Left cardiac atrium (tissue), 4 donors: ENCODE measurements at regions not wholly inside any gene's neighbourhood (a gene's known extent, or its start where the extent isn't known, plus 50 kb on each side); places are given as distances from the start of the nearest gene placed in this dataset.
"Not testable (repeated sequence)": the region's sequence is repeated elsewhere in the genome, so short reads cannot be mapped to it uniquely, and the experiment has no call there.

ENCODE experiments used
- ATAC-seq, 2 donors: fragments of 200-7000 bp; cut with Tn5 transposase; one replicate each; pipeline ENCODE4 v1.9.1; 2020; ENCODE audit warnings: mild to moderate bottlenecking in 2 of 2, moderate library complexity in 2 of 2
- DNase-seq: peaks from one replicate; pipeline ENCODE4 v3.0.0-alpha.2; 2020
- intact Hi-C, 2 donors: fragments of 100-400 bp; cut with DNase I; formaldehyde crosslinking; loops; one replicate each; pipeline versions ENCODE4 v1.14.1 to v1.15.1; 2022 to 2023
- donor health status: DM: no; HTN: yes; CAD: no.
- donor health status: DM: no; HTN: yes; CAD: no; lungs with severe emphysema.
- donor health status: DM: yes; HTN: yes; CAD: no.
- donor health status: Dilated cardiomyopathy.

DNA sequence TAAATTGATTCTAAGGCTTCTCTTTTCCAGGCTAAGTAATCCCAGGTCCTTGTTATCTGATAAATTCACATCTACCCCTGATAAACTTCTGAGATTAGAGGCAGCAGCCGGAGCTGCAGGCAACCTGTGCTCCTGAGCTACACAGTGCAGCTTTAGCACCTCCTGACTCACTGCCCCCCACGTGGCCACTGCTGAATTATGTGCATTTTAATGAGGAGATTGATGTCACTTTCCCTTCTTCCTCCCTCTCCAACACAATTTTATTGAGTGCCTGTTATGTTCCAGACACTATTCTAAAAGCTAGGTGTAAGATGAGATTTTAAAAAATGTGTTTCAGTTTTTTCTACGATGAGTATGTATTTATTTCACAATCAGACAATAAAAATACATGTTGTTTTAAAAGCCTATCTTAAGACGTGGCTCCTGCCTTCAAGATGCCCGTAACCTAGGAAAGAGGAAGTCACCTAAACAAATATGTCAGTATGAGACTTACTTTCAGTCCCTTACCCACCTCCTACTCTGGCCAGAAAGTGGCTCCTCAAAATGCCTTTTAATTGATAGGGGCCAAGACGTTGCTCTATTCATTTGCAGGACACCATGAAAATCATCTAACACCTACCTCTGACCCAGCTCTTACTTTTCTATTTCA, 161.5 kb upstream of the PFN2 start:
- intact Hi-C loops, result no loop called here
- no peak for DNase-seq
- ATAC-seq, result no peak

GRCh38 chr3:150131663-150132062, 161.0 kb upstream of the PFN2 start:
- DNase-seq, result no peak
- intact Hi-C loops, result no loop called here

GRCh38 chr3:150130404-150131100, 159.9 kb upstream of the PFN2 start:
- DNase-seq (no peak), ATAC-seq (no peak)
- intact Hi-C loops, result no loop called here

More at GRCh38 chr3:150131663-150132062, 161.0 kb upstream of the PFN2 start:
- ATAC-seq, result no peak

GRCh38 chr3:150129166-150129565, 158.5 kb upstream of the PFN2 start:
- peak in 1 of 2 donors; percentile 37 for ATAC-seq
- intact Hi-C loops, result no loop called here

GRCh38 chr3:150128126-150128525, 157.4 kb upstream of the PFN2 start:
- ATAC-seq (no peak), DNase-seq (no peak)
- intact Hi-C loops, result no loop called here

More at GRCh38 chr3:150129166-150129565, 158.5 kb upstream of the PFN2 start:
- no peak for DNase-seq

DNA sequence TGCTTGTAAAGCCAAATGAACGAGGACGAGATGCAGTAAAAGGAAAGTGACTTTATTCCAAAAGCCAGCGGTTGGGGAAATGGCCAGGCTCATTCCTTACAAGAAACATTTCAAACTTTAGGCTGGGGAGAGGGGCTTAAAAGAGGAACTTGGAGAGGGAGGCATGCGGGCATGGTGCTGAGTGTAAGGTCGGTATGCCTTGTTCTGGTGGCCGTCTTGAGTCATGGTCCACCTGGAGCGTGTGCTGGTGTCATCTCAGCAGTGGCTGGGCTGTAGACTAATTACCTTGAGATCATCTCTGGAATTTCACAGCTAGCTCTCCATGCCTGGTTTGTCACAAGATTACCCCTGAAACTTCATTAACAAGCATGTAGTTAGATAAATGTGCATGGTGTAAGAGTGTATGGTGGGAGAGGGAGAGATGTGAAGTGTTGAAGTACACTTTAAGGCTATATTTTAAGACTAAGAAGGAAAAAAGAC, 156.4 kb upstream of the PFN2 start:
- ATAC-seq (no peak), DNase-seq (no peak)
- intact Hi-C loops, result no loop called here

DNA sequence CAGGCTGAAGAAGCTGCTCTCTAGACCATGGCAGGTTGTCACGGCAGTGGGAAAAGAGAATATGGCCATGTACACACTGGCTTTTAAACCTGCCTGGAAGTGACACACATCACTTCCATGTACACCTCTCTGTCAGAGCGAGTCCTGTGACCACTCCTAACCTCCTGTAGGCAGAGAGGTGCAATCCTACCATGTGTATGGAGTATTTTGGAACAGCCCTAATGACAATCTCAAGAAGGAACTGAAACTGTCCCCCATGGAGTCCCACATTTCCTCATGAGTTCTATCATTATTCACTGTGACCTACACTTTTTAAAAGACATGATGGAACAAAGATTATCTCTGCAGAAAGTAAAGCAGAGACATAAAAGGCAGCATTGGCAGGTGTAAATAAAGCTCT, 153.4 kb upstream of the PFN2 start:
- no peak for ATAC-seq
- no peak for DNase-seq
- intact Hi-C loops, result no loop called here

DNA sequence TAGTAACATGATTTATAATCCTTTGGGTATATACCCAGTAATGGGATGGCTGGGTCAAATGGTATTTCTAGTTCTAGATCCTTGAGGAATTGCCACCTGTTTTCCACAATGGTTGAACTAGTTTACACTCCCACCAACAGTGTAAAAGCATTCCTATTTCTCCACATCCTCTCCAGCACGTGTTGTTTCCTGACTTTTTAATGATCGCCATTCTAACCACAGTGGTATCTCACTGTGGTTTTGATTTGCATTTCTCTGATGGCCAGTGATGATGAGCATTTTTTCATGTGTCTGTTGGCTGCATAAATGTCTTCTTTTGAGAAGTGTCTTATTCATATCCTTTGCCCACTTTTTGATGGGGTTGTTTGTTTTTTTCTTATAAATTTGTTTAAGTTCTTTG, 152.6 kb upstream of the PFN2 start:
- ATAC-seq, DNase-seq, intact Hi-C loops: not testable (repeated sequence)

DNA sequence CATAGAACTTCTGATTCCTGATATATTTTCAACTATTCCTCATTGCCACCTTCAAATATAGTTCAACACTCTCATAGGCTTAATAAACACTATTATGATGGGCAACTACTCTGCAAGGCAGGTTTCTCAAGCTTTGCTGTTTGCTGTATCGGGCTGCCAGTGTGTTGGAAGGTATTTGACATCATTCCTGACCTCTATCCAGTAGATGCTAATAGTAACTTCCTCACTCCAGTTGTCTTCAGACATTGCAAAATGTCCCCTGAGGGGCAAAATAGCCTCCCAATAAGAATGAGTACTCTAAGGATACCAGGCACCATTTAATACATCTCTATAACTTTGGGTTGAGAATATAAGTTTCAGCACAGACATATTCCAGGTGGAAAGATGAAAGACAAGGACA, 147.5 kb upstream of the PFN2 start:
- intact Hi-C loops, result no loop called here
- ATAC-seq, result no peak
- no peak for DNase-seq

DNA sequence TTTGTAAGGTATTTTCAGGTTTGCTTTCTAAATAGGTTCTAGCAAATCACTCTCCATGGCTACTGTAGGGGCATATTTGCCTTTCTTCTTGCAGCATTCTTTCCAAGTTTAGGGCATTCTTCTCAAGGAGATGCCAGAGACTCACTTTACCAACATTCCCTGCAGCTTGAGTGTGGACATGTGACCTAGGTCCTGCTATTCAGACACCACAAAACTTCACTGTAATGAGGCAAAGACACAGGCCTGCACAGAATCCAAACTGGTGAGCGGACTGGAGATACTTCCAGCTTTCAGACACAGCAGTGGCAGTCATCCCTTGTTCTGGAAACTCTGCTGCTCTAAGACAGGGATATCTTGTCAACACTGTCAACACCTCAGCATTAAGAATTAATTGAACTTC, 146.4 kb upstream of the PFN2 start:
- DNase-seq (no peak), ATAC-seq (no peak)
- intact Hi-C loops, result no loop called here

- DNase-seq (no peak), ATAC-seq (no peak)
- intact Hi-C loops, result no loop called here
Measured at GRCh38 chr3:150116196-150116595, 145.5 kb upstream of the PFN2 start.

DNA sequence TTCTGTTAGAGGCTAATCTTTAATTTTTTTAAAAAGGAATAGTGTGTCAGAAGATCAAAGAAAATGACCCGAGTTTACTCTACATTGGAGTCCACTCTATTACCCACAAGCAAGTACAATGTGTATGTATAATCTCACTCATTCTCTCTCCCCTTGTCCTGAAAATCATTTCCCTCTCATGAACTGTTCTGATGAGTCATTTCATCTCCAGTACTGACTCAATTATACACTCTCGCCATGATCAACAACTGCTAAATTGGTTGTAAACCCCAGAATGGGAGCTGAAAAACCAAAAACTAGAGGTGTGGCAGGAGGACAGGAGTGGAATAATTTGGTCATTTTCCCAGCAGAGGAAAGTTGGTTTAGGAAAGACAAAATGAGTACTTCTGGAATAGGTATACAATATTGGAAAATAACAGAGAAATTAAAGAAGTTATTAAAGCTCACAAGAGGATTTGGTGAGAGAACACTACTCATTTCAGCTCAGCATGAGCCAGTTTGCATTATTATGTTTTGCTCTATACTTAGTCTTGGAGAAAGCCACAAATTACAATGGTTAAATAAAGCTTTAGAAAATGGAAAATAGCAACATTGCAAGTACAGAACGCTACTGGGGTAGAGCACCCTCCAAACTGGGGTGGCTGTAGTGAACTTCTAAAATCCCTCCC, 144.3 kb upstream of the PFN2 start:
- intact Hi-C loops, result no loop called here
- ATAC-seq (no peak), DNase-seq (no peak)

DNA sequence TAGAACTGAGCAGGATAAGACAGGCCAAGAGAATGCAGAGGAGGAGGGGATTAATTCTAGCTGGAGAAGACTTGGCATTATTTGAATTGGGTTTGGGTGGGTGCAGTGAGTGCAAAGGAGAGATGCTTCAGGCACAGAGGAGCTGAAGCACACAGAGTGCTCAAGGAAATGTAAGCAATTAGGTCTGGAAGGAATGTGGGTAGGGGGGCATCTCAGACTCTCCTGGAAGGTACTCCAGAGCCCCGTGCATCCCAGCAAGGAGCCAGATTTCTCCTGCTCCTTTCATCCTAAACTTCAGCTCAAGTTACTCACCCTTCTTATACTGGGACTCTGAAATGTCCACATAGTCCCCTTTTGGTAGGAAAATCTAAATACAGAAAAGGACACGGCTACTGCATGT, 143.6 kb upstream of the PFN2 start:
- DNase-seq, result no peak

DNA sequence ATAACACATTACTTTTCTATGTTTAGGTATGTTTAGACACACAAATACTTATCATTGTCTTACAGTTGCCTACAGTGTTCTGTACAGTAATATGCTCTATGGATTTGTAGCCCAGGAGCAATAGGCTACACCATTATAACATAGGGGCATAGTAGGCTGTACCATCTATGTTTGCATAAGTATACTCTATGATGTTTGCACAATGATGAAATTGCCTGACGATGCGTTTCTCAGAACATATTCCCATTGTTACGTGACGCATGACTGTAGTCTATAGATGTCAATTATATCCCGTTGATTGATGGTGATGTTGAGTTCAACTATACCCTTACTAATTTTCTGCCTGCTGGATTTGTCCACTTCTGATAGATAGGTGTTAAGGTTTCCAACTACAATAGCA, 139.4 kb upstream of the PFN2 start:
- intact Hi-C loops, result no loop called here
- no peak for ATAC-seq

More for the DNA sequence above, 143.6 kb upstream of the PFN2 start:
- no peak for ATAC-seq
- intact Hi-C loops, result no loop called here

DNA sequence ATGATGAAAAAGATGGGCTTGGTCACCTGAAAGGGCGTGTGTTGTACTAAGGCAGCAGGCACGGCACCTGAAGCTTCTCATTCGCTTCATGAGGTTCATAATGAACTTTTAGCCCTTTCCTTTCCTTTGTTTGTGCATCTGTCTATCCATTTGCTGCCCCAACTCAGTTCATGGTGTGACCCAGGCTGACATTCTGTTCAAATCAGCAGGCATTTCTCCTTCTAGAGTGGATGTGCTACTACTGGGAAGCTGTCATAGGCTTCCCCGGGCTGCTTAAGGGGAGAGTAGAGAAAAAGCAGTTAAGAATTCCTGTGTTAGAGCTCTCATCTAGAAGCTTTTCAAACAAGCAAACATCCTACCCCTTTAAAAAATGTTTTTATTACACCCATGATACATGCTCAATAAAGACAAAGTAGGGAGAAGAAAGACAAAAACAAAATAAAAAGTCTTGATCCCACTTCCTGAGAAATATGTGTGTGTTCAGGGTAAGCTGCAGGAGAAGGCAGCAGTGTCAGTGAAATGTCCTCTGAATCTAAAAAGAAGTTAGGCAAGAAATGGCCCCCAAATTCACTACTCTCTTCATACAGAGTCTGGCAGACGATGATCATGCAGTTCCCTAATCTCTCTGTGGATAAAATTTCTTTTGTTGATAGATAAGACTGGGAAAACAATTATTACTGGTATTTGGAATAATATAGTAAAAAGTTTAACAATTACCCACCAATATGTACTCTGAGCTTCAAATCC, 136.9 kb upstream of the PFN2 start:
- DNase-seq (no peak), ATAC-seq (no peak)
- intact Hi-C loops, result no loop called here

More for the DNA sequence above, 139.4 kb upstream of the PFN2 start:
- DNase-seq, result no peak

DNA sequence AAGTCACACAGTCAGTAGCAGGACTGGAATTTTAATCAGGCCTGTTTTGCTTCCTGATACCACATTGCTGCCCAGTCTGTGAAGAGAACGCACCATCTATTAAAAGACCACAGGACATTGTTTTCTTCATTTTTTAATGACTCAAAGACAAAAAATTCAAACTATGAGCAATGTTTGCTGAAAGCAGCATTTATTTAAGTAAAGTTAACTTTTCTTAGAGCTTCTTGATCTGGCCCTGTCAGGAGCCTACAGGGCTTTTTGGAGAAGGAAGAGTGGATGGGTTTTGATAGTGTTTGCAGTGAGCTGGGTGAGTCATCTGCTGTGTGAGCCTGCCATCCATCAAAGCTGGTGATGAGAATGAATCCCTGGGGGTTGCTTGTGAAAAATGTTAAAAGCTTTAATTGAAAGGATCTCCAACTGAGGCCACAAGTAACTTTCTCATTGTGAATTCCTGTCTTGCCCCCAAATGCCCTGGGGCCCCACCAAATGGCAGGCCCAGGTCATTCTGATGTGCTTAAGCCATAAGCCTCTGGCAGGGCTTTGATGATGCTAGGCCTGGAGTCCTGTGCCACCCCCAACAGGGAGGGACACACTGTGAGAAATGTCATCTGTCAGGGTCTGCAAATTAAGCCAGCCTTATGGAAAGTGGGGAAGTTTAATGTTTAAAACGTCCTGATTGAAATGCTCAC, 136.2 kb upstream of the PFN2 start:
- ATAC-seq (peak in 1 of 2 donors; percentile 87), DNase-seq (no peak)
- intact Hi-C loops, result no loop called here

DNA sequence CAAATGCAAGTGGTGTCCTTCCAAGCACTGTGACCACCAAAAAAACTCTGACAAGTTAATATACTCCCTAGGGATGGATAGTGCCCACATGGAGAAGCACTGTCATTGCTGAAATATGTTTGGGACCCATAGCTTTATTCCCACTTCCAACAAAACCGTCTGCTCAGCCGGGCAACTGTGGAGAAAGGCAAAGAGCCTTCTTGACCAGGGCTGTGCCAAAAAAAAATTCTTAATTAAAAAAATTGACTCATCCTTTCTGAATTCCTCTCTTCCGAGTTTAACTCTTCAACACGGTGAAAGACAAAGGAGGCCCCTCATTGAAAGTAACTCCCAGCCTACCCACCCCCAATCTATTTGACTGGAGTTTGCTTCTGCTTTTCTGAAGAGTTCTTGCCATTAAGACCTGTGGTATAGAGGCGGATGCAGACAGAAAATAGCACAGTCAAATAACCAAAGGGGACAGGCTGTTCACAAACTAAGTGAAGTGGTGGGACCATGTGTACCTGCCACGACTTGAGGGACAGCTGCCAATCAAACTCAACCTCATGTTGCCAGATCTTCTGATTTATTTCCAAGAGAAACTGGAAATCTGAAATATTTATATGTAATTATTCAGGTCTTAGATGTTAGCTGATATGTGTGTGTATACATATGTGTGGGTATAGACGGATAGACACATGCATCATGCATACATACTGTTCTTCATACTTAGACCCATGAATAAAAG, 135.4 kb upstream of the PFN2 start:
- intact Hi-C loops, result no loop called here
- ATAC-seq, result no peak
- no peak for DNase-seq

DNA sequence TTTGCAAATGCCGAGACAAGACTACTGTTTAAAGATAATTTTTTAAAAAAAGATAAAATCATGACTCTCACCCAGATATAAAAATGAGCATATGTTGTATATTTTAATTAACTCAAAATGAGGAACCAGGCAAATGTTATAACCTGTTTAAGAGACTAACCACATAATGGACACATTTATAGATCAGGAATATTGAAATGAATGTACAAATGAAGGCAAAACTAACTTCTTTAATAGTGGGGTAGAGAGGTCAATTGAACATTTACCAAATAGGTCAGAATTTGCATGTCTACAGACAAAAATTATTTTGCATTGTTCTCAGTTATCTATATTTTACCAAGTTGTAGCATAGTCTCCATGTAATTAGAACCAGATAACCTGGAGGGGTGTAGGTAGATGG, 134.3 kb upstream of the PFN2 start:
- DNase-seq, result no peak
- intact Hi-C loops, result no loop called here
- no peak for ATAC-seq

- intact Hi-C loops, result no loop called here
- ATAC-seq, result no peak
- no peak for DNase-seq
Measured at GRCh38 chr3:150104564-150104963, 133.9 kb upstream of the PFN2 start.
